ENCODE measurements at regions not wholly inside any gene's neighbourhood (a gene's known extent, or its start where the extent isn't known, plus 50 kb on each side); places are given as distances from the start of the nearest gene placed in this dataset.

- no peak for DNase-seq (ENCODE audit: low read depth)
Observed at GRCh38 chr14:27929797-27930347, 836.7 kb upstream of the FOXG1 start.

- DNase-seq (ENCODE audit: low read depth) = no peak
Observed at GRCh38 chr14:27938392-27938791, 828.2 kb upstream of the FOXG1 start.

- no peak for DNase-seq (ENCODE audit: low read depth)
Observed at GRCh38 chr14:27945512-27945911, 821.1 kb upstream of the FOXG1 start.

GRCh38 chr14:27958757-27959156 is 807.8 kb upstream of the FOXG1 start:
- DNase-seq (ENCODE audit: low read depth) = no peak

GRCh38 chr14:27995691-27996090 is 770.9 kb upstream of the FOXG1 start:
- no peak for DNase-seq (ENCODE audit: low read depth)

- no peak for DNase-seq (ENCODE audit: low read depth)
Observed at GRCh38 chr14:28001002-28001401, 765.6 kb upstream of the FOXG1 start.

- no peak for DNase-seq (ENCODE audit: low read depth)
Observed at GRCh38 chr14:28012629-28013415, 753.8 kb upstream of the FOXG1 start.

GRCh38 chr14:28020112-28020511 is 746.5 kb upstream of the FOXG1 start:
- DNase-seq (ENCODE audit: low read depth) = no peak

- no peak for DNase-seq (ENCODE audit: low read depth)
Observed at GRCh38 chr14:28023853-28024252, 742.7 kb upstream of the FOXG1 start.

GRCh38 chr14:28052251-28052650 is 714.3 kb upstream of the FOXG1 start:
- DNase-seq (ENCODE audit: low read depth) = no peak

- DNase-seq (ENCODE audit: low read depth) = no peak
Observed at GRCh38 chr14:28055008-28055407, 711.6 kb upstream of the FOXG1 start.

- peak; percentile 1 for DNase-seq (ENCODE audit: low read depth)
Observed at GRCh38 chr14:28057359-28058296, 709.0 kb upstream of the FOXG1 start.

GRCh38 chr14:28059254-28059653 is 707.3 kb upstream of the FOXG1 start:
- DNase-seq (ENCODE audit: low read depth) = no peak

- DNase-seq (ENCODE audit: low read depth) = no peak
Observed at GRCh38 chr14:28061006-28061405, 705.6 kb upstream of the FOXG1 start.

GRCh38 chr14:28077021-28077420 is 689.6 kb upstream of the FOXG1 start:
- DNase-seq (ENCODE audit: low read depth) = no peak

GRCh38 chr14:28083389-28083788 is 683.2 kb upstream of the FOXG1 start:
- DNase-seq (ENCODE audit: low read depth) = no peak

- no peak for DNase-seq (ENCODE audit: low read depth)
Observed at GRCh38 chr14:28088125-28088524, 678.5 kb upstream of the FOXG1 start.

- no peak for DNase-seq (ENCODE audit: low read depth)
Observed at GRCh38 chr14:28097585-28097984, 669.0 kb upstream of the FOXG1 start.

- DNase-seq (ENCODE audit: low read depth) = no peak
Observed at GRCh38 chr14:28098856-28099255, 667.7 kb upstream of the FOXG1 start.

GRCh38 chr14:28102001-28102400 is 664.6 kb upstream of the FOXG1 start:
- no peak for DNase-seq (ENCODE audit: low read depth)

- DNase-seq (ENCODE audit: low read depth) = no peak
Observed at GRCh38 chr14:28102814-28103213, 663.8 kb upstream of the FOXG1 start.

- DNase-seq (ENCODE audit: low read depth) = no peak
Observed at GRCh38 chr14:28113311-28113710, 653.3 kb upstream of the FOXG1 start.

GRCh38 chr14:28116716-28117115 is 649.9 kb upstream of the FOXG1 start:
- DNase-seq (ENCODE audit: low read depth) = no peak
